CD4-positive, alpha-beta T cell treated with Interferon gamma for 1 hour (primary cell): ENCODE measurements at regions not wholly inside any gene's neighbourhood (a gene's known extent, or its start where the extent isn't known, plus 50 kb on each side); places are given as distances from the start of the nearest gene placed in this dataset.
"Not testable (repeated sequence)": the region's sequence is repeated elsewhere in the genome, so short reads cannot be mapped to it uniquely, and the experiment has no call there.

ENCODE experiments used
- DNase-seq: peaks from one replicate; pipeline ENCODE4 v3.0.0-alpha.2; 2020

GRCh38 chr18:45321520-45321919 is 293.8 kb upstream of the SLC14A2 start:
- DNase-seq = no peak

- DNase-seq = no peak
Observed at GRCh38 chr18:45322343-45322742, 292.9 kb upstream of the SLC14A2 start.

- no peak for DNase-seq
Observed at GRCh38 chr18:45324101-45324494, 291.2 kb upstream of the SLC14A2 start.

GRCh38 chr18:45324495-45325113 is 290.7 kb upstream of the SLC14A2 start:
- no peak for DNase-seq

GRCh38 chr18:45325778-45326177 is 289.5 kb upstream of the SLC14A2 start:
- no peak for DNase-seq

GRCh38 chr18:45326505-45326904 is 288.8 kb upstream of the SLC14A2 start:
- no peak for DNase-seq

GRCh38 chr18:45328296-45328695 is 287.0 kb upstream of the SLC14A2 start:
- no peak for DNase-seq

- DNase-seq = no peak
Observed at GRCh38 chr18:45328811-45329210, 286.5 kb upstream of the SLC14A2 start.

GRCh38 chr18:45329316-45329715 is 286.0 kb upstream of the SLC14A2 start:
- no peak for DNase-seq

- no peak for DNase-seq
Observed at GRCh38 chr18:45330170-45330594, 285.1 kb upstream of the SLC14A2 start.

- no peak for DNase-seq
Observed at GRCh38 chr18:45332871-45333270, 282.4 kb upstream of the SLC14A2 start.

- no peak for DNase-seq
Observed at GRCh38 chr18:45334191-45334590, 281.1 kb upstream of the SLC14A2 start.

GRCh38 chr18:45335282-45336043 is 279.8 kb upstream of the SLC14A2 start:
- DNase-seq = no peak

GRCh38 chr18:45336448-45336847 is 278.8 kb upstream of the SLC14A2 start:
- no peak for DNase-seq

GRCh38 chr18:45337477-45337876 is 277.8 kb upstream of the SLC14A2 start:
- no peak for DNase-seq

- DNase-seq = no peak
Observed at GRCh38 chr18:45339810-45340550, 275.3 kb upstream of the SLC14A2 start.

- no peak for DNase-seq
Observed at GRCh38 chr18:45340884-45341283, 274.4 kb upstream of the SLC14A2 start.

- no peak for DNase-seq
Observed at GRCh38 chr18:45341454-45341853, 273.8 kb upstream of the SLC14A2 start.

- no peak for DNase-seq
Observed at GRCh38 chr18:45342166-45342565, 273.1 kb upstream of the SLC14A2 start.

GRCh38 chr18:45342653-45343052 is 272.6 kb upstream of the SLC14A2 start:
- DNase-seq = no peak

- no peak for DNase-seq
Observed at GRCh38 chr18:45343365-45343764, 271.9 kb upstream of the SLC14A2 start.

- not testable (repeated sequence) for DNase-seq
Observed at GRCh38 chr18:45344680-45345079, 270.6 kb upstream of the SLC14A2 start.

GRCh38 chr18:45349019-45349418 is 266.3 kb upstream of the SLC14A2 start:
- DNase-seq = no peak

- DNase-seq = no peak
Observed at GRCh38 chr18:45349467-45349866, 265.8 kb upstream of the SLC14A2 start.
